ENCODE measurements at regions not wholly inside any gene's neighbourhood (a gene's known extent, or its start where the extent isn't known, plus 50 kb on each side); places are given as distances from the start of the nearest gene placed in this dataset.

DNA sequence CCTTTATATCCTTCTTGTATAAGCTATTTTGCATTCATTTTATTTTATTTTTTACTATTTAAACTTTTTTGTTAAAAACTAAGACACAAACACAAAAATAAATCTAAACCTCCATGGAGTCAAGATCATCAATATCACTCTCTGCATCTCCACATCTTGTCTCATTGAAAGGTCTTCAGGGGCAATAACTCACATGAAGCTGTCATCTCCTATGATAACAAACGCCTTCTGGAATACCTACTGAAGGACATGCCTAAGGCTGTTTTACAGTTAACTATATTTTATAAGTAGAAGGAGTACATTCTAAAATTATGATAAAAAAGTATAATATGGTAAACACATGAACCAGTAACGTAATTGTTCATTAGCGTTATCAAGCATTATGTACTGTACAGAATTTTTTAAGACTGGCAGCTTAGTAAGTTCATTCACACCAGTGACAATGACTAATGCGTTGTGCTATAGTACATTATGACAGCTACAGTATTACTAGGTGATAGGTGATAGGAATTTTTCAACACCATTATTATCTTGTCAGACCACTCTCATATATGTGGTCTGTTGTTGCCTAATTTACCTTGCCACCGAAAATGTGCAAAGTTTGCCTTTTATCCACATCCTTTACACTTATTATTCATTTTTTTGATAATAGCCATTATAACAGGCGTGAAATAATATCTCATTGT, 390.7 kb upstream of the SLITRK1 start:
- Histone ChIP-seq H2AFZ (no peak overlapping the region), H3K27me3 (ENCODE audit: insufficient read depth) (no peaks in the 10 kb centered on the region), H3K27ac (ENCODE audit: low read depth) (no peak overlapping the region), H4K20me1 (replicated peaks; ENCODE audit: insufficient read depth) (no peaks in the 10 kb centered on the region), H3K4me1 (ENCODE audit: insufficient read depth) (no peaks in the 10 kb centered on the region), H3K9me2 (ENCODE audit: insufficient read depth) (no peaks in the 10 kb centered on the region), H3K79me2 (replicated peaks; ENCODE audit: insufficient read depth) (no peaks in the 10 kb centered on the region), H3K36me3 (ENCODE audit: insufficient read depth) (no peaks in the 10 kb centered on the region), H3F3A (replicated peaks; ENCODE audit: low read depth) (no peaks in the 10 kb centered on the region), H3K4me2 (no peak overlapping the region), H3K4me3 (no peak overlapping the region)
- TF ChIP-seq CTCF (conservative IDR thresholded peaks at IDR 0.05; ENCODE audit: low read depth in 2 of 2) (no peak), ZNF114 (CRISPR knock-in tag; IDR thresholded peaks at IDR 0.05) (no peak), POLR2AphosphoS5 (IDR thresholded peaks at IDR 0.05; ENCODE audit: low read depth) (no peak), REST (IDR thresholded peaks at IDR 0.05; ENCODE audit: unreplicated experiment) (no peak), ETS1 (IDR thresholded peaks at IDR 0.05) (no peak), JUNB (IDR thresholded peaks at IDR 0.05; ENCODE audit: unreplicated experiment) (no peak), EZH2 (IDR thresholded peaks at IDR 0.05; ENCODE audit: low read depth, unreplicated experiment) (no peak), EZH2phosphoT487 (IDR thresholded peaks at IDR 0.05; ENCODE audit: unreplicated experiment) (no peak), STAT1 (IDR thresholded peaks at IDR 0.05; ENCODE audit: unreplicated experiment) (no peak), CREB1 (CRISPR knock-in tag; IDR thresholded peaks at IDR 0.05; ENCODE audit: low read depth) (no peak), ZNF331 (CRISPR knock-in tag; IDR thresholded peaks at IDR 0.05; ENCODE audit: low read depth) (no peak), NANOG (IDR thresholded peaks at IDR 0.05; ENCODE audit: borderline replicate concordance) (no peak)
- TF ChIP-seq, protein P1, sequence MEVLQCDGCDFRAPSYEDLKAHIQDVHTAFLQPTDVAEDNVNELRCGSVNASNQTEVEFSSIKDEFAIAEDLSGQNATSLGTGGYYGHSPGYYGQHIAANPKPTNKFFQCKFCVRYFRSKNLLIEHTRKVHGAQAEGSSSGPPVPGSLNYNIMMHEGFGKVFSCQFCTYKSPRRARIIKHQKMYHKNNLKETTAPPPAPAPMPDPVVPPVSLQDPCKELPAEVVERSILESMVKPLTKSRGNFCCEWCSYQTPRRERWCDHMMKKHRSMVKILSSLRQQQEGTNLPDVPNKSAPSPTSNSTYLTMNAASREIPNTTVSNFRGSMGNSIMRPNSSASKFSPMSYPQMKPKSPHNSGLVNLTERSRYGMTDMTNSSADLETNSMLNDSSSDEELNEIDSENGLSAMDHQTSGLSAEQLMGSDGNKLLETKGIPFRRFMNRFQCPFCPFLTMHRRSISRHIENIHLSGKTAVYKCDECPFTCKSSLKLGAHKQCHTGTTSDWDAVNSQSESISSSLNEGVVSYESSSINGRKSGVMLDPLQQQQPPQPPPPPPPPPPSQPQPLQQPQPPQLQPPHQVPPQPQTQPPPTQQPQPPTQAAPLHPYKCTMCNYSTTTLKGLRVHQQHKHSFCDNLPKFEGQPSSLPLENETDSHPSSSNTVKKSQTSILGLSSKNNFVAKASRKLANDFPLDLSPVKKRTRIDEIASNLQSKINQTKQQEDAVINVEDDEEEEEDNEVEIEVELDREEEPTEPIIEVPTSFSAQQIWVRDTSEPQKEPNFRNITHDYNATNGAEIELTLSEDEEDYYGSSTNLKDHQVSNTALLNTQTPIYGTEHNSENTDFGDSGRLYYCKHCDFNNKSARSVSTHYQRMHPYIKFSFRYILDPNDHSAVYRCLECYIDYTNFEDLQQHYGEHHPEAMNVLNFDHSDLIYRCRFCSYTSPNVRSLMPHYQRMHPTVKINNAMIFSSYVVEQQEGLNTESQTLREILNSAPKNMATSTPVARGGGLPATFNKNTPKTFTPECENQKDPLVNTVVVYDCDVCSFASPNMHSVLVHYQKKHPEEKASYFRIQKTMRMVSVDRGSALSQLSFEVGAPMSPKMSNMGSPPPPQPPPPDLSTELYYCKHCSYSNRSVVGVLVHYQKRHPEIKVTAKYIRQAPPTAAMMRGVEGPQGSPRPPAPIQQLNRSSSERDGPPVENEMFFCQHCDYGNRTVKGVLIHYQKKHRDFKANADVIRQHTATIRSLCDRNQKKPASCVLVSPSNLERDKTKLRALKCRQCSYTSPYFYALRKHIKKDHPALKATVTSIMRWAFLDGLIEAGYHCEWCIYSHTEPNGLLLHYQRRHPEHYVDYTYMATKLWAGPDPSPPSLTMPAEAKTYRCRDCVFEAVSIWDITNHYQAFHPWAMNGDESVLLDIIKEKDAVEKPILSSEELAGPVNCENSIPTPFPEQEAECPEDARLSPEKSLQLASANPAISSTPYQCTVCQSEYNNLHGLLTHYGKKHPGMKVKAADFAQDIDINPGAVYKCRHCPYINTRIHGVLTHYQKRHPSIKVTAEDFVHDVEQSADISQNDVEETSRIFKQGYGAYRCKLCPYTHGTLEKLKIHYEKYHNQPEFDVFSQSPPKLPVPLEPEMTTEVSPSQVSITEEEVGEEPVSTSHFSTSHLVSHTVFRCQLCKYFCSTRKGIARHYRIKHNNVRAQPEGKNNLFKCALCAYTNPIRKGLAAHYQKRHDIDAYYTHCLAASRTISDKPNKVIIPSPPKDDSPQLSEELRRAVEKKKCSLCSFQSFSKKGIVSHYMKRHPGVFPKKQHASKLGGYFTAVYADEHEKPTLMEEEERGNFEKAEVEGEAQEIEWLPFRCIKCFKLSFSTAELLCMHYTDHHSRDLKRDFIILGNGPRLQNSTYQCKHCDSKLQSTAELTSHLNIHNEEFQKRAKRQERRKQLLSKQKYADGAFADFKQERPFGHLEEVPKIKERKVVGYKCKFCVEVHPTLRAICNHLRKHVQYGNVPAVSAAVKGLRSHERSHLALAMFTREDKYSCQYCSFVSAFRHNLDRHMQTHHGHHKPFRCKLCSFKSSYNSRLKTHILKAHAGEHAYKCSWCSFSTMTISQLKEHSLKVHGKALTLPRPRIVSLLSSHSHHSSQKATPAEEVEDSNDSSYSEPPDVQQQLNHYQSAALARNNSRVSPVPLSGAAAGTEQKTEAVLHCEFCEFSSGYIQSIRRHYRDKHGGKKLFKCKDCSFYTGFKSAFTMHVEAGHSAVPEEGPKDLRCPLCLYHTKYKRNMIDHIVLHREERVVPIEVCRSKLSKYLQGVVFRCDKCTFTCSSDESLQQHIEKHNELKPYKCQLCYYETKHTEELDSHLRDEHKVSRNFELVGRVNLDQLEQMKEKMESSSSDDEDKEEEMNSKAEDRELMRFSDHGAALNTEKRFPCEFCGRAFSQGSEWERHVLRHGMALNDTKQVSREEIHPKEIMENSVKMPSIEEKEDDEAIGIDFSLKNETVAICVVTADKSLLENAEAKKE (CRISPR knock-in tag; IDR thresholded peaks at IDR 0.05): no peak
- ATAC-seq (no peak), DNase-seq (ENCODE audit: low spot score) (no peak)
- H3K36me3 Mint-ChIP-seq (ENCODE audit: low read depth): no peaks in the 10 kb centered on the region
- no peak overlapping the region for H3K4me3 Mint-ChIP-seq
- no peaks in the 10 kb centered on the region for H3K27me3 Mint-ChIP-seq (ENCODE audit: insufficient read depth, low read depth, poor library complexity)
- H3K9me3 Mint-ChIP-seq: no peaks in the 10 kb centered on the region
- no peak overlapping the region for H3K27ac Mint-ChIP-seq
- H3K4me1 Mint-ChIP-seq: peaks cover 2% of the 10 kb centered on the region; the same call in 1 of the 3 replicates
